T47D (cell line): ENCODE measurements at regions not wholly inside any gene's neighbourhood (a gene's known extent, or its start where the extent isn't known, plus 50 kb on each side); places are given as distances from the start of the nearest gene placed in this dataset.
"Not testable (repeated sequence)": the region's sequence is repeated elsewhere in the genome, so short reads cannot be mapped to it uniquely, and the experiment has no call there.

ENCODE experiments used
- DNase-seq, 2 experiments: peaks; one replicate each; pipeline versions ENCODE4 v3.0.0 to v3.0.0-alpha.2; 2011 to 2012; ENCODE audit warnings: low read depth in 1 of 2, low spot score in 1 of 2
- JUND ChIP-seq: IDR thresholded peaks from 2 replicates; pipeline ENCODE4 v1.6.1; 2012; ENCODE audit warnings: low read depth
- in situ Hi-C: cut with HindIII; loops from 2 replicates; pipeline ENCODE4 v1.10.0; 2016; ENCODE audit warnings: low sequenced_read_pairs, low pct_unique_long_range_greater_than_20kb

DNA sequence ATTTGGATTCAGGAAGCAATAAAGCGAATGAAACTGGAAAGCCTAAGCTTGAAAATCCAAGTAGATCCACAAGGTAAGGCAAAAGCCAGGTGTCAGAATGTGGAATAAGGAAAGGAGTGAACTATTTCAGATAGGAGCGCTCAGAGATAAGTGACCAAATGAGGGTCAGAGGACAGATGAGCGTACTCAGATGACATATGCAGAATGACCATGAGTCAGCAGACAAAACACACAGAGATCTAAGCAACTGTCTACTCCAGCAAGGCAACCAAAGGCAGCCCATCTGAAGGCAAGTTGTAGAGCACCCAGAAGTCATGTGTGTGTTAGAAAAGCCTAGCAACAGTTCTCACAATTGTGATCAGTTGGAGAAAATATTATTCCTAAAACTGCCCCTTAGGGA, 548.4 kb upstream of the FSHR start:
- in situ Hi-C loops, result no loop called here
- DNase-seq, result no peak
- TF ChIP-seq JUND, result no peak

DNA sequence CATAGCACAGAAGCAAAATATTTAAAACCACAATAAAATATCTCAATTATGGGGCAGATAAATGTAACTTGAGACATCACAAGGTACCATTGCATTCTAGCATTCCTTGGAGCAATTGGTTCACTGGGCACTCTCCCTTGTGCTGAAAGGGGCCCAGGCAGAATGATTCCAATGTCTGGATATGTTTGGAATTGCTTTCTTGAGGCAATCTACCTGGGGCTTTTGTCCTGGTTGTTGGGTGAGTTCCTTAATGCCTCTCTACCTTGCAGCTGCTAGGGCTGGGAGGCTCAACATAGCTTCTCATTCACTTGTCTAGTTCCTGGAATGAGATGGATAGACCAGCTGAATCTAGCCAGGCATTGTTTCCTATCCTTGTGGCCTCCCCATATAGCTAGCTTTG, 539.6 kb upstream of the FSHR start:
- TF ChIP-seq JUND, result no peak
- no peak for DNase-seq
- in situ Hi-C loops, result no loop called here

DNA sequence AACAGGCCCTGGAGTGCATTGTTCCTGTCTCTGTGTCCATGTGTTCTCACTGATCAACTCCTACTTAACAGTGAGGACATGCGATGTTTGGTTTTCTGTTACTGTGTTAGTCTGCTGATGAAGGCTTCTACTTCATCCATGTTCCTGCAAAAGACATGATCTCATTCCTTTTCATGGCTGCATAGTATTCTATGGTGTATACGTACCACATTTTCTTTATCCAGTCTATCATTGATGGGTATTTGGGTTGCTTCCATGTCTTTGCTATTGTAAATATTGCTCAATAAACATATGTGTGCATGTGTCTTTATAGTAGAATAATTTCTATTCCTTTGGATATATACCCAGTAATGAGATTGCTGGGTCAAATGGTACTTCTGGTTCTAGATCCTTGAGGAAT, 537.7 kb upstream of the FSHR start:
- in situ Hi-C loops, DNase-seq: not testable (repeated sequence)

DNA sequence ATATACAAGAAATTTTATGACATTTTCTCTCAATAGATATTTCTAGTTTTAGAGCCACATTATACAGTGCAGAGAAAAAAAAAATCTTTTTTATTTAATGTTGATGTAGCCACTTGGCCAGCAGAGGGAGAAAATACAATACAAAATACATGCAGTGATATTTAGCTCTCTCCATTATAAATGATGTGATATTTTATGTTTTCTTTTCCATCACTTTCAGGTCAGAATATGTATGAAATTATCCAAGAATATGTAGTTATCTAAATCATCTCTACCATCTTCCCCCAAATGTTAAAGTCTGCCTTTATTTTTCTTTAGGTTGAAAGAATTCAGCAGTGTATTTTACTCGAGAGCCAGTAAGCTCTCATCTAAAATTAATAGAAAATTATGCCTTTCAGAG, 533.6 kb upstream of the FSHR start:
- TF ChIP-seq JUND, result no peak
- in situ Hi-C loops, result no loop called here
- peak in 1 of 2 experiments; percentile 23 for DNase-seq

DNA sequence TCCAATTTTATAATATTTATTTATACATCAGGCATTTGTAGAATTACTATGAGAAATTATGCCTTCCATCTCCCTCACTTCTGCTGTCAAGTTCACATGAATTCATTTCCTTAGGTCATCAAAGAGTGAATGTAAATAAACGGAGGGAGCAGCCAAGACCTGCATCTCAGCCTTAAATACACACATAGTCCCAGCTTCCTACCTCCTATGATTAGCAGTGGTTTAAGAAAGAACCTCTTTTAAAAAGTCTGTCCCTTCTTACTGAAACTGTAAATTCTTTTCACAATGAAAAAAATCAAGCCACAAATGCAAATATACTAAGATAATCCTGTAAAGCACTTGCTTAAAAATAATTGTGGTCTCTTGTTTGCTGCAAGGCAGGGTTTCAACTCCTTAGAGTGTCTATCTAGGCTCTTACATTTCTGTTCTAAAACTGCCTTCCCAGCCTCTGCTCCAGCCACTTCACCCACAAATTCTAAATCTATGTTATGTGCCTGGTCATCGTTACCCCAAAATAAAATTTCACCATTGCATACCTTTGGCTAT, 532.7 kb upstream of the FSHR start:
- no peak for TF ChIP-seq JUND
- DNase-seq, result no peak
- in situ Hi-C loops, result no loop called here

DNA sequence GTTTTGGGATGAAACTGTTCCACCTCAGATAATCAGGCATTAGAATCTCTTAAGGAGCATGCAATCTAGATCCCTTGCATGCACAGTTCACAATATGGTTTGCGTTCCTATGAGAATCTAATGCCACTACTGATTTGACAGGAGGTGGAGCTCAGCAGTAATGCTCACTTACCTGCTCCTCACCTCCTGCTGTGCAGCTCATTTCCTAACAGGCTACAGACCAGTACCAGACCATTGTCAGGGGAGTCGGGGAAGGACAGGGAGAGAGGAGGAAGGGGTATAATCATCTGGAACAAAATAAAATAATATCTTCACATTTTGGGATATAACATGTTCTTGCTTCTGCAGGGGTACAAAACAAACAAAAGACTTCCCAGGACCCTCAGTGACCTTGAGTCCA, 532.0 kb upstream of the FSHR start:
- no peak for DNase-seq
- TF ChIP-seq JUND, result no peak
- in situ Hi-C loops, result no loop called here

DNA sequence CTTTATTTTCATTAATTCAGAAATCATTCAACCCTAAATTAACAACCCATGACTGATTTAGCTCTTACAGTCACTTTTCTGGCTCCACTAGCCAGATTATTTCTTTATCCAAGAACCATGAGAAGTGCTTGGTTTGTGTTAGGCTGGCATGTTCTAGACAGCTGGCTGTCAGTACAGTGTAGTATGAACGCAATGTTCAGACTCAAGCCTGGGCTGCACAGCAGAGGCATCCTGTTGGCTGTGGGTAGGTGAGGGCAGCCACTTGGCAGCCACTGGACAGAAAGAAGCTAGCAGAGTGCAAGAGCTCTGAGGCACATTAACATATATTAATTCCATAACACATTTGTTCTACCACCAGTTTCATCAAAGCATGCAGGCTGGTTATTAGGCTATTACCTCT, 522.9 kb upstream of the FSHR start:
- TF ChIP-seq JUND, result no peak

DNA sequence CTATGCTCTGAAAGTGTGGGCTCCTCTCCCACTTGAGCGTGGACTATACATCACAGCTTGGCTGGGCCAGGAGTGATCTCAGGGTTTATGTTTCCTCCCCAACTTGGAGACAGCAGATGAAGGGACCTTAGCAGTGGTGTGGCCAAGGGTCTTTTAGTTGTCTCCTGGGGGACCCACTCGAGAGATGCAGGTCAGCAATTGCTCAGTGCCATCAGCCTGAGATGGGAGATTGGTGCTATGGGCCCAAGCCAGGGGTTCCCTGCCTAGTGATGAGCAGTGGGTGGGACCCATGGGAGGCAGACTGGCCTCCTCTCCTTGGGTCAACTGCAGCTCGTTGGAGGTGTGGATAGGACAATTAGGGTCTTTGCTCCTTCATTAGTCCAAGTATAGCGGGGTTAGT, 510.5 kb upstream of the FSHR start:
- in situ Hi-C loops, result no loop called here
- no peak for DNase-seq
- TF ChIP-seq JUND, result no peak

More for the DNA sequence above, 522.9 kb upstream of the FSHR start:
- in situ Hi-C loops, result no loop called here
- DNase-seq, result no peak

DNA sequence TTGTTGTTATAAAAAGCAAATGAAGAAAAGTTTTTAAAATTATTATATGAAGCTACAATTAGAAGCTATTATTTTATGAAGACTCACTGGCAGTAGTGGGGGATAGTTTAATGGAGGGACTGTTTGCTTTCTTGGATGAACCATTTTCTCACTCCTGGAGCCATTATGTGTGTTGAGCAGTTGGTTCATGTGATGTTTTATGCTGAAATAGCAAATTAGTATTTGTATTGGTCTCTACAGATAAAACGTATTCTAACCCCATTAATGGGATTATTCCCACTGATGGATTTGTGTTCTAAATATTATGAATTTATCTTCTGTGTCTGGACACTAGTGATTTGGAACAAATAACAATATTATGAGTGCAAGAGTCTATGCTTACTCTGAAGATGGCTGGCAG, 507.5 kb upstream of the FSHR start:
- no peak for TF ChIP-seq JUND
- in situ Hi-C loops, result no loop called here
- DNase-seq, result no peak

DNA sequence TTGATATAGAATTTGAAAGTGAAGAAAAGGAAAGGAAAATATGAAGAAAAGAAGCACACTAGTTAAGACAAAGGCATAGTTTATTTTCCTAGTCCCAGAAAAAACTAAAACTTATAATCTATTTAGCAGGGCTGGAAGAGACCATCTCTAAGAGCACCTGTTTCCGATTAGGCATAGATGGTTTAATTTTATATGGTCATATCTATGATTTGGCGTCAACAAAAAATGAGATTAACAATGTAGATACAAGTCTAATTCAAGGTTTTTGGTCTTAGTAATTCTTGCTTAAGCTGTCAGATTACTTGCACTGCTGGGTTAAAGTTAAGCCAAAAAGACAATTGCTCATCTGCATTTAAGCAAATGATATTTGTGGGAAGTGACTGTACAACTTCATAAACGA, 502.5 kb upstream of the FSHR start:
- no peak for TF ChIP-seq JUND
- in situ Hi-C loops, result no loop called here
- DNase-seq, result no peak

DNA sequence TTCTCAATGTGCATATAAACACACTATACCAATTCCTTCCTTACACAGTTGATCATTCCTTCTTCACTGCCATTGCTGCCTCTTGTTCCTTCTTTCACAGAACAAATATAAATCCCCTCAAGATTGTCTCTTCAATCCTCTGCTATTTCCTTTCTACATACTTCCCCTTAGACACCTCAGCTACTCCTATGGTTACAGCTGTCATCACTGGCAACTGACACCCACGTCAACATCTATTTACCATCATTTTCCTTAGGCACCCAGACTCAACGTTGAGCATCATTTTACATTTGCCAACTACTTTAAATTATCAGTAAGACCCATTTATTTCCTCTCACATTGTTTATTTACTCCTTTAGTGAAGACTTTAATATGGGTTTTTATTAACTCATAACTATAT, 488.8 kb upstream of the FSHR start:
- no peak for TF ChIP-seq JUND
- no peak for DNase-seq
- in situ Hi-C loops, result no loop called here

DNA sequence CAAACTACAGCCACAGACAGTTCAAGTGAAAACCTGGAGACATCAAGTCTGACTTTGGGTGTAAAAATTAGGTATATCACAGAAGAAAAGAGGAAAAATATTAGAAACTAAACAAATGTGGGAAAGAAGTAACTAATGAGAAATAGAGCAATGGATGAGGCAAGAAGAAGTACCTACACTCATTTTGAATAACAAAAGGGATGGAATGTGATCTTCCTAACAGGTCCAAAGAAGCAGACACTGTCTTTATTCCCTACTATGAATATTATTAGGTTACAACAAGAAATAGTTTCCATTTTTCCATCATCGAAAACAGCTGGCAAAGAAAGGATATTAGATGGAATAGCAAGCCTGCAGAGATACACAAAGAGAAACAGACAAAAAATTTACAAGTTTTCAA, 486.3 kb upstream of the FSHR start:
- DNase-seq, result no peak
- in situ Hi-C loops, result no loop called here
- no peak for TF ChIP-seq JUND

DNA sequence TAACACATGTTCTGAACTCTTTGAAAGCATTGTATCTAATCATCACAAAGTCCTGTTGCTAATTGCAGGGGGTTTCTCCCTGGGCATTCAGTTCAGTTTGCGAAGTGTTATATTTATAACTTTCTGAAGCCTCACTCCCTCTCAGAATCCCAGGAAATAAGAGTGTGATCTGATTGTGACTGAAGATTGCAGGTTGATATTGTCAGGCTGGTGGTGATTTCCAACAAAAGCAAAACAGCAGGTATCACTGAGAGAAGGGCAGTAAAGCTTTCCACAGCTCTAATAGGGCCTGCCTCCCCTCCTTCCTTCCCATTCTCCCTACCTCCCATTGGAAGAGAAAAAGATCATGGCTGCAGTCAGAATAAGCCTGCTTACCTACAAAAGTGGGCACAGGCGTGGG, 466.7 kb upstream of the FSHR start:
- no peak for TF ChIP-seq JUND
- no peak for DNase-seq
- in situ Hi-C loops, result no loop called here

DNA sequence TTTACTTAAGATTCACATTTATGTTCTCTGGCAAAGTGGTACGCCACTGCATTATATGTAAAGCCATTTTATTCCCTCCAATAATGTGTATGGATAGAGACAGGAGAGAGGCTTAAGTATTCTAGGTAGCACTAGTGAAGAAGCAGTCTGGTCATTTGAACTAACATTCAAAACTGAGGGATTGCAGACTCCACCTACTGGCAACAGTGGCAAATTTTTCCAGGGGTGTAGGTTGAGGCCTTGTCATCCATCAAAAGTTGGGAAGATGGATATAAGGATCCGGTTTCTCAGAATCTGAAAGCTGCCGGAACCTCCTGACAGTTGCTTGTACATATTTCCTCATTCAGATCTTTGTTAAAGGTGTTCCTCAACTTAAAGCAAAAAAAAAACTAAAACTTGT, 465.5 kb upstream of the FSHR start:
- in situ Hi-C loops, result no loop called here
- peak in 1 of 2 experiments; percentile 14 for DNase-seq
- TF ChIP-seq JUND, result no peak
